ENCODE measurements at regions not wholly inside any gene's neighbourhood (a gene's known extent, or its start where the extent isn't known, plus 50 kb on each side); places are given as distances from the start of the nearest gene placed in this dataset.

DNA sequence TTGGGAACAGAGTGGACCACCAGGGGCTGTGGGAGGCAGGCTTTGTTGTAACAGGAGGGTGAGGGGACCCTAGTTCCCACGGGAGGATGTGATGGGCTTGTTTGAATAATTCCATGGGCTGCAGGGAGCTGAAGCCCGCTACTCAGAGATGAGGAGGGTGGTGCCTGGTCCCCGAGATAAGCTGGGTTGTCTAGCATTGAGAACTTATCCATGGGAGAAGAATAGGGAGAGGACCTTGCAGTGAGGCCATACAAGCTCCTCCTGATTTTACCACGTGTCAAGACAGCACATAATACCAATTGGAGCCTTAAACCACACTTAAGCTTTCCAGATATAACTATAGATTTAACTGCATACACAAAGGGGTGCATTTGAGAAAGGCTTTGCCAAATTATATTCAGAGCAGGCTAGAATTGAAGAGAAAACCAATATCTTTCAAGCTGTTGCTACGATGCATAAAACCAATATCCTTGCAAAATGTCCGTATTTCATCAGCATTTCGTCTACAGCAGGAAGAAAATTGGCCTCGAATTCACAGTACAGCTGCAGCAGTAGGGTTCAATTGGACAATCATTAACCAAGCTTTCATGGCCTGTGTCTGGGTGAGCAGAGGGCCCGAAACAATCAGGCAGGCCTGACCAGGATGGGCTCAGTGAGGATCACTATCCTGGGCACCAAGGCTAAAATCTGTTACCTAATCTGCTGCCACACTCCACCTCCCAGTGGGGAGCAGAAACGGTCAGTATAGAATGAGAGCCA is 500.7 kb downstream of the OCA2 start:
- POLR2A ChIA-PET, result no interaction called here
- 2% methylated on average over 10 of the region's 10 CpGs for WGBS (ENCODE audit: low lambda C conversion rate)
- Histone ChIP-seq H3K4me1 (ENCODE audit: insufficient read depth, low read length) (no peaks in the 10 kb centered on the region), H3K27ac (ENCODE audit: extremely low read length, insufficient read depth, low read length) (no peak overlapping the region), H3K9me3 (ENCODE audit: low read length) (peaks cover 18% of the 10 kb centered on the region; the same call in 1 of the 2 replicates), H4K20me1 (ENCODE audit: insufficient read depth, low read length) (no peaks in the 10 kb centered on the region), H3K4me3 (replicated peaks in 1 of 3; ENCODE audit: insufficient read depth in 1 of 3, low read depth in 2 of 3, low read length in 3 of 3) (no peak overlapping the region), H3K9ac (ENCODE audit: insufficient read depth, low read depth, low read length) (no peak overlapping the region), H2AFZ (ENCODE audit: low read length) (no peak overlapping the region), H3K79me2 (ENCODE audit: insufficient read depth, low read length) (no peaks in the 10 kb centered on the region), H3K27me3 (ENCODE audit: control insufficient read depth in 1 of 2, insufficient read depth in 2 of 2, low read length in 2 of 2) (peaks cover 0 to 2% of the 10 kb centered on the region in 2 experiments; a peak in 1 of 5 replicates), H3K4me2 (ENCODE audit: low read depth, low read length) (no peak overlapping the region), H3K36me3 (replicated peaks in 1 of 2; ENCODE audit: control insufficient read depth in 1 of 2, insufficient read depth in 2 of 2, low read length in 2 of 2) (no peaks in the 10 kb centered on the region)
- BruUV-seq (replicated peaks), result no TSS peak
- no peak for TF ChIP-seq ZMYM2 (CRISPR knock-in tag; IDR thresholded peaks at IDR 0.05)
- no peak for TF ChIP-seq SOX5 (CRISPR knock-in tag; IDR thresholded peaks at IDR 0.05; ENCODE audit: borderline replicate concordance)
- TF ChIP-seq, protein P1, sequence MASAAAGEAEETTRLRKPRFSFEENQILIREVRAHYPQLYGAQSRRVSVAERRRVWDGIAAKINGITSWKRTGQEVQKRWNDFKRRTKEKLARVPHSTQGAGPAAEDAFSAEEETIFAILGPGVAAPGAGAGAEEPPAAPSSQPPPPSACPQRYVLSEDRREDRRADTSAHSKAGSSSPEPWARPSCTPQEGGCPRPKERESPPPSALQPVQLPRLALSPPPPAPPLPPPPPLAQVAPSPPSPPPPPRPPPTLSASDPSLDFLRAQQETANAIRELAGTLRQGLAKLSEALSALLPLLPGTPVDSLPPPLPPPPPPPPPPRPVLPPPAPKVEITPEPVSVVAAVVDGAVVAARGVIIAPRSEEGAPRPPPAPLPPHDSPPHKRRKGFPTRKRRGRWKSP (CRISPR knock-in tag; IDR thresholded peaks at IDR 0.05), result no peak
- no peak for TF ChIP-seq ZBTB44 (CRISPR knock-in tag; IDR thresholded peaks at IDR 0.05)
- TF ChIP-seq PLRG1 (conservative IDR thresholded peaks at IDR 0.05), result no peak
- TF ChIP-seq HOXA5 (CRISPR knock-in tag; IDR thresholded peaks at IDR 0.05), result no peak
- TF ChIP-seq KMT2B (CRISPR knock-in tag; IDR thresholded peaks at IDR 0.05), result no peak
- TF ChIP-seq RFXANK (CRISPR knock-in tag; IDR thresholded peaks at IDR 0.05), result no peak
- no peak for TF ChIP-seq ZNF792 (CRISPR knock-in tag; IDR thresholded peaks at IDR 0.05)
- TF ChIP-seq RORA (CRISPR knock-in tag; IDR thresholded peaks at IDR 0.05), result no peak
- TF ChIP-seq, protein P2, sequence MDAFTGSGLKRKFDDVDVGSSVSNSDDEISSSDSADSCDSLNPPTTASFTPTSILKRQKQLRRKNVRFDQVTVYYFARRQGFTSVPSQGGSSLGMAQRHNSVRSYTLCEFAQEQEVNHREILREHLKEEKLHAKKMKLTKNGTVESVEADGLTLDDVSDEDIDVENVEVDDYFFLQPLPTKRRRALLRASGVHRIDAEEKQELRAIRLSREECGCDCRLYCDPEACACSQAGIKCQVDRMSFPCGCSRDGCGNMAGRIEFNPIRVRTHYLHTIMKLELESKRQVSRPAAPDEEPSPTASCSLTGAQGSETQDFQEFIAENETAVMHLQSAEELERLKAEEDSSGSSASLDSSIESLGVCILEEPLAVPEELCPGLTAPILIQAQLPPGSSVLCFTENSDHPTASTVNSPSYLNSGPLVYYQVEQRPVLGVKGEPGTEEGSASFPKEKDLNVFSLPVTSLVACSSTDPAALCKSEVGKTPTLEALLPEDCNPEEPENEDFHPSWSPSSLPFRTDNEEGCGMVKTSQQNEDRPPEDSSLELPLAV (CRISPR knock-in tag; conservative IDR thresholded peaks at IDR 0.05; ENCODE audit: low read depth), result no peak
- TF ChIP-seq SRF (IDR thresholded peaks at IDR 0.05; ENCODE audit: low read depth, low read length), result no peak
- no peak for TF ChIP-seq ONECUT2 (CRISPR knock-in tag; IDR thresholded peaks at IDR 0.05)
- no peak for TF ChIP-seq GATA4 (IDR thresholded peaks at IDR 0.05; ENCODE audit: borderline replicate concordance, low read depth)
- TF ChIP-seq DBP (CRISPR knock-in tag; IDR thresholded peaks at IDR 0.05; ENCODE audit: not compliant biosample characterization), result no peak
- FAIRE-seq (no peak), DNase-seq (ENCODE audit: low spot score) (no peak), ATAC-seq (no peak)
- CTCF ChIA-PET (ENCODE audit: low intra/inter-chr PET ratio, low total read pairs), result no interaction called here
- intact Hi-C loops (cut with micrococcal nuclease; ENCODE audit: unreplicated experiment), result no loop called here
- in situ Hi-C loops (cut with HindIII; ENCODE audit: extremely low pct_ligation_motif_present, low pct_unique_long_range_greater_than_20kb), result no loop called here

All from HepG2 (cell line).